H9 (cell line): ENCODE measurements at regions not wholly inside any gene's neighbourhood (a gene's known extent, or its start where the extent isn't known, plus 50 kb on each side); places are given as distances from the start of the nearest gene placed in this dataset.

ENCODE experiments used
- DNase-seq: peaks from one replicate; pipeline ENCODE4 v3.0.0-alpha.2; 2017
- H2AFZ ChIP-seq: one replicate; pipeline ENCODE4 v1.6.1; 2013; ENCODE audit warnings: mild to moderate bottlenecking, low read length, control low read depth, moderate library complexity
- H2AK5ac ChIP-seq: 2 replicates; pipeline ENCODE4 v1.6.1; 2013; ENCODE audit warnings: low read length, control low read depth, mixed read lengths; ENCODE audit not compliant: insufficient read length
- H2BK120ac ChIP-seq: one replicate; pipeline ENCODE4 v1.6.1; 2013; ENCODE audit warnings: low read depth, mild to moderate bottlenecking, low read length, control low read depth, inconsistent platforms; ENCODE audit not compliant: poor library complexity, severe bottlenecking
- H2BK12ac ChIP-seq: 2 replicates; pipeline ENCODE4 v1.6.1; 2013; ENCODE audit warnings: low read length, control low read depth, mixed read lengths, low read depth; ENCODE audit not compliant: insufficient read length
- H2BK15ac ChIP-seq: 2 replicates; pipeline ENCODE4 v1.6.1; 2013; ENCODE audit warnings: low read depth, low read length, control low read depth
- H2BK20ac ChIP-seq: one replicate; pipeline ENCODE4 v1.6.1; 2013; ENCODE audit warnings: low read depth, mild to moderate bottlenecking, low read length, control low read depth, inconsistent platforms; ENCODE audit not compliant: poor library complexity, severe bottlenecking
- H2BK5ac ChIP-seq: 2 replicates; pipeline ENCODE4 v1.6.1; 2013; ENCODE audit warnings: low read length, control low read depth, mixed read lengths; ENCODE audit not compliant: insufficient read length
- H3K14ac ChIP-seq: 2 replicates; pipeline ENCODE4 v1.6.1; 2013; ENCODE audit warnings: low read length, control low read depth; ENCODE audit not compliant: insufficient read depth
- H3K18ac ChIP-seq: 2 replicates; pipeline ENCODE4 v1.6.1; 2013; ENCODE audit warnings: low read depth, mild to moderate bottlenecking, mixed read lengths, low read length, control low read depth; ENCODE audit not compliant: insufficient read length
- H3K23ac ChIP-seq: 2 replicates; pipeline ENCODE4 v1.6.1; 2013; ENCODE audit warnings: low read length, control low read depth, mixed read lengths, low read depth; ENCODE audit not compliant: insufficient read length
- H3K23me2 ChIP-seq: 2 replicates; pipeline ENCODE4 v1.6.1; 2013; ENCODE audit warnings: low read depth, mild to moderate bottlenecking, mixed read lengths, low read length, control low read depth; ENCODE audit not compliant: insufficient read length, poor library complexity, severe bottlenecking
- H3K27ac ChIP-seq: 2 replicates; pipeline ENCODE4 v1.5.1; 2013; ENCODE audit warnings: low read length, control low read depth, mixed read lengths, low read depth; ENCODE audit not compliant: insufficient read length
- H3K27me3 ChIP-seq: 2 replicates; pipeline ENCODE4 v1.6.1; 2013; ENCODE audit warnings: low read length, control low read depth, inconsistent platforms; ENCODE audit not compliant: insufficient read depth
- H3K4ac ChIP-seq: 2 replicates; pipeline ENCODE4 v1.6.1; 2013; ENCODE audit warnings: low read depth, mild to moderate bottlenecking, control low read depth, inconsistent platforms, low read length, moderate library complexity
- H3K4me1 ChIP-seq: 2 replicates; pipeline ENCODE4 v1.6.1; 2013; ENCODE audit warnings: low read length, control low read depth, inconsistent platforms; ENCODE audit not compliant: insufficient read depth
- H3K4me2 ChIP-seq: 2 replicates; pipeline ENCODE4 v1.6.1; 2013; ENCODE audit warnings: low read length, control low read depth, mixed read lengths; ENCODE audit not compliant: insufficient read length, insufficient read depth
- H3K56ac ChIP-seq: 2 replicates; pipeline ENCODE4 v1.6.1; 2013; ENCODE audit warnings: low read depth, mild to moderate bottlenecking, mixed read lengths, low read length, control low read depth; ENCODE audit not compliant: insufficient read length
- H3K79me1 ChIP-seq: 2 replicates; pipeline ENCODE4 v1.6.1; 2013; ENCODE audit warnings: low read depth, mild to moderate bottlenecking, moderate library complexity, low read length, control low read depth, inconsistent platforms; ENCODE audit not compliant: insufficient read depth, poor library complexity, severe bottlenecking
- H3K79me2 ChIP-seq: 2 replicates; pipeline ENCODE4 v1.6.1; 2013; ENCODE audit warnings: low read length, control low read depth, inconsistent platforms; ENCODE audit not compliant: insufficient read depth
- H3K9ac ChIP-seq: 2 replicates; pipeline ENCODE4 v1.6.1; 2013; ENCODE audit warnings: low read length, control low read depth, mixed read lengths; ENCODE audit not compliant: insufficient read length; ENCODE audit errors: extremely low read depth
- H3K9me3 ChIP-seq: one replicate; pipeline ENCODE4 v1.6.1; 2013; ENCODE audit warnings: low read depth, low read length, inconsistent platforms; ENCODE audit not compliant: control insufficient read depth
- H3T11ph ChIP-seq: one replicate; pipeline ENCODE4 v1.6.1; 2013; ENCODE audit warnings: mild to moderate bottlenecking, low read length, control low read depth, inconsistent platforms
- H4K20me1 ChIP-seq: one replicate; pipeline ENCODE4 v1.6.1; 2013; ENCODE audit not compliant: control insufficient read depth, insufficient read length, insufficient read depth
- H4K5ac ChIP-seq: 2 replicates; pipeline ENCODE4 v1.6.1; 2013; ENCODE audit warnings: low read depth, mild to moderate bottlenecking, mixed read lengths, low read length, control low read depth; ENCODE audit not compliant: insufficient read length
- H4K8ac ChIP-seq: replicated peaks from 2 replicates; pipeline ENCODE4 v1.6.1; 2013; ENCODE audit warnings: low read length, control low read depth, mixed read lengths, low read depth; ENCODE audit not compliant: insufficient read length
- H4K91ac ChIP-seq: 2 replicates; pipeline ENCODE4 v1.6.1; 2013; ENCODE audit warnings: low read depth, mild to moderate bottlenecking, moderate library complexity, mixed read lengths, low read length, control low read depth; ENCODE audit not compliant: insufficient read length
- H3K27ac Mint-ChIP-seq, 3 experiments: 2 replicates in 2 of 3; 3 replicates in 1 of 3; pipeline ENCODE4 v1.8.0; 2020 to 2021; ENCODE audit warnings: mixed read lengths in 3 of 3, mild to moderate bottlenecking in 1 of 3, moderate library complexity in 1 of 3
- H3K27me3 Mint-ChIP-seq: 2 replicates; pipeline ENCODE4 v1.8.0; 2021; ENCODE audit warnings: low read depth, mild to moderate bottlenecking, moderate library complexity, mixed read lengths
- H3K36me3 Mint-ChIP-seq, 3 experiments: 2 replicates in 2 of 3; 3 replicates in 1 of 3; pipeline ENCODE4 v1.8.0; 2020 to 2021; ENCODE audit warnings: low read depth in 3 of 3, mixed read lengths in 3 of 3; ENCODE audit not compliant: insufficient read depth in 1 of 3
- H3K4me1 Mint-ChIP-seq, 2 experiments: 2 replicates each; pipeline ENCODE4 v1.8.0; 2020; ENCODE audit warnings: mixed read lengths in 2 of 2
- H3K4me3 Mint-ChIP-seq, 2 experiments: 2 replicates in 1 of 2; 3 replicates in 1 of 2; pipeline ENCODE4 v1.8.0; 2020 to 2021; ENCODE audit warnings: mild to moderate bottlenecking in 2 of 2, mixed read lengths in 2 of 2, moderate library complexity in 1 of 2
- H3K9me3 Mint-ChIP-seq, 2 experiments: 2 replicates in 1 of 2; 3 replicates in 1 of 2; pipeline ENCODE4 v1.8.0; 2020; ENCODE audit warnings: mild to moderate bottlenecking in 2 of 2, mixed read lengths in 2 of 2, moderate library complexity in 1 of 2
- WGBS: extraction: QIAGEN DNeasy Blood & Tissue Kit; methylation state at CpG from one replicate; pipeline ENCODE4 v1.1.7; 2013; ENCODE audit warnings: missing lambda C conversion rate, low lambda C conversion rate, mixed read lengths; ENCODE audit not compliant: insufficient read length; ENCODE audit errors: extremely low coverage; 5-methylcytosine and 5-hydroxymethylcytosine counted together
- TF ChIP-seq, protein P1 (sequence below): fragments of 200-600 bp; sonication (generic); conservative IDR thresholded peaks from 3 replicates; pipeline ENCODE4 v1.8.0; 2021; ENCODE audit warnings: antibody characterized with exemption, mild to moderate bottlenecking

GRCh38 chr5:33258553-33258952 lies 182.2 kb upstream of the TARS1 start:
- no peak overlapping the region for H2BK120ac ChIP-seq
- no peak overlapping the region for H3K18ac ChIP-seq
- H3K9me3 ChIP-seq: no peaks in the 10 kb centered on the region
- no peak overlapping the region for H3K4ac ChIP-seq
- no peaks in the 10 kb centered on the region for H3K4me1 ChIP-seq
- no peak overlapping the region for H2AK5ac ChIP-seq
- no peaks in the 10 kb centered on the region for H4K20me1 ChIP-seq
- no peak overlapping the region for H2BK20ac ChIP-seq
- H3K23me2 ChIP-seq: no peaks in the 10 kb centered on the region
- Mint-ChIP-seq H3K4me1 (no peaks in the 10 kb centered on the region), H3K36me3 (peaks cover 0 to 3% (median 0%) of the 10 kb centered on the region in 3 experiments; a peak in 1 of 7 replicates), H3K4me3 (no peak overlapping the region), H3K27me3 (no peaks in the 10 kb centered on the region), H3K27ac (no peak overlapping the region), H3K9me3 (peaks cover 7 to 12% of the 10 kb centered on the region in 2 experiments)
- no peak overlapping the region for H3K9ac ChIP-seq
- DNase-seq: no peak
- no peaks in the 10 kb centered on the region for H3K79me1 ChIP-seq
- WGBS: no CpG with 5 or more reads among the region's 2 CpGs
- no peaks in the 10 kb centered on the region for H3K79me2 ChIP-seq
- H3K56ac ChIP-seq: no peak overlapping the region
- H4K91ac ChIP-seq: no peak overlapping the region
- H3K23ac ChIP-seq: no peak overlapping the region
- H3T11ph ChIP-seq: no peak overlapping the region
- H3K27ac ChIP-seq: no peak overlapping the region
- H2AFZ ChIP-seq: no peak overlapping the region
- H3K27me3 ChIP-seq: no peaks in the 10 kb centered on the region
- no peak overlapping the region for H3K14ac ChIP-seq
- H2BK12ac ChIP-seq: no peak overlapping the region
- TF ChIP-seq, protein P1, sequence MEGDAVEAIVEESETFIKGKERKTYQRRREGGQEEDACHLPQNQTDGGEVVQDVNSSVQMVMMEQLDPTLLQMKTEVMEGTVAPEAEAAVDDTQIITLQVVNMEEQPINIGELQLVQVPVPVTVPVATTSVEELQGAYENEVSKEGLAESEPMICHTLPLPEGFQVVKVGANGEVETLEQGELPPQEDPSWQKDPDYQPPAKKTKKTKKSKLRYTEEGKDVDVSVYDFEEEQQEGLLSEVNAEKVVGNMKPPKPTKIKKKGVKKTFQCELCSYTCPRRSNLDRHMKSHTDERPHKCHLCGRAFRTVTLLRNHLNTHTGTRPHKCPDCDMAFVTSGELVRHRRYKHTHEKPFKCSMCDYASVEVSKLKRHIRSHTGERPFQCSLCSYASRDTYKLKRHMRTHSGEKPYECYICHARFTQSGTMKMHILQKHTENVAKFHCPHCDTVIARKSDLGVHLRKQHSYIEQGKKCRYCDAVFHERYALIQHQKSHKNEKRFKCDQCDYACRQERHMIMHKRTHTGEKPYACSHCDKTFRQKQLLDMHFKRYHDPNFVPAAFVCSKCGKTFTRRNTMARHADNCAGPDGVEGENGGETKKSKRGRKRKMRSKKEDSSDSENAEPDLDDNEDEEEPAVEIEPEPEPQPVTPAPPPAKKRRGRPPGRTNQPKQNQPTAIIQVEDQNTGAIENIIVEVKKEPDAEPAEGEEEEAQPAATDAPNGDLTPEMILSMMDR: no peak
- H4K8ac ChIP-seq: no peak overlapping the region
- no peak overlapping the region for H2BK15ac ChIP-seq
- no peak overlapping the region for H2BK5ac ChIP-seq
- H4K5ac ChIP-seq: no peak overlapping the region
- no peak overlapping the region for H3K4me2 ChIP-seq
